Ishikawa (cell line): ENCODE measurements at regions not wholly inside any gene's neighbourhood (a gene's known extent, or its start where the extent isn't known, plus 50 kb on each side); places are given as distances from the start of the nearest gene placed in this dataset.

Source experiments
- CEBPB ChIP-seq: IDR thresholded peaks from 2 replicates; pipeline ENCODE4 v1.6.1; 2012
- CREB1 ChIP-seq: IDR thresholded peaks from 2 replicates; pipeline ENCODE4 v1.6.1; 2012; ENCODE audit warnings: low read depth
- EGR1 ChIP-seq: IDR thresholded peaks from 2 replicates; pipeline ENCODE4 v1.6.1; 2012
- EP300 ChIP-seq: IDR thresholded peaks from 2 replicates; pipeline ENCODE4 v1.6.1; 2012; ENCODE audit warnings: borderline replicate concordance
- FOXM1 ChIP-seq: IDR thresholded peaks from 2 replicates; pipeline ENCODE4 v1.6.1; 2012; ENCODE audit warnings: low read depth, borderline replicate concordance
- MAX ChIP-seq: IDR thresholded peaks from 2 replicates; pipeline ENCODE4 v1.6.1; 2012
- NFIC ChIP-seq: IDR thresholded peaks from 2 replicates; pipeline ENCODE4 v1.6.1; 2012
- RAD21 ChIP-seq: IDR thresholded peaks from 2 replicates; pipeline ENCODE4 v1.6.1; 2012; ENCODE audit warnings: low read depth
- REST ChIP-seq: IDR thresholded peaks from 2 replicates; pipeline ENCODE4 v1.6.1; 2012; ENCODE audit warnings: low read depth, mild to moderate bottlenecking
- TAF1 ChIP-seq: IDR thresholded peaks from 2 replicates; pipeline ENCODE4 v1.6.1; 2012; ENCODE audit warnings: low read depth, mild to moderate bottlenecking
- TCF12 ChIP-seq: IDR thresholded peaks from 2 replicates; pipeline ENCODE4 v1.6.1; 2012; ENCODE audit warnings: low read depth
- TEAD4 ChIP-seq: IDR thresholded peaks from 2 replicates; pipeline ENCODE4 v1.6.1; 2012
- USF1 ChIP-seq: IDR thresholded peaks from 2 replicates; pipeline ENCODE4 v1.6.1; 2012
- YY1 ChIP-seq: IDR thresholded peaks from 2 replicates; pipeline ENCODE4 v1.6.1; 2012; ENCODE audit warnings: low read depth
- ZBTB7A ChIP-seq: IDR thresholded peaks from 2 replicates; pipeline ENCODE4 v1.6.1; 2012; ENCODE audit warnings: low read depth

- TF ChIP-seq EP300 (no peak), REST (no peak), NFIC (no peak), TEAD4 (no peak), CREB1 (no peak), TCF12 (no peak), USF1 (no peak), MAX (no peak), TAF1 (no peak)
Observed at GRCh38 chr1:238961790-238962189, 424.6 kb upstream of the CHRM3 start.

GRCh38 chr1:238960071-238960470 lies 426.3 kb upstream of the CHRM3 start:
- TF ChIP-seq ZBTB7A: no peak
- TF ChIP-seq TEAD4: no peak
- TF ChIP-seq FOXM1: no peak
- TF ChIP-seq EP300: no peak
- no peak for TF ChIP-seq YY1
- no peak for TF ChIP-seq TAF1
- TF ChIP-seq USF1: no peak
- TF ChIP-seq MAX: no peak
- TF ChIP-seq CEBPB: no peak
- TF ChIP-seq TCF12: no peak
- no peak for TF ChIP-seq CREB1
- TF ChIP-seq EGR1: no peak
- TF ChIP-seq REST: no peak
- no peak for TF ChIP-seq RAD21

GRCh38 chr1:238955934-238956333 lies 430.4 kb upstream of the CHRM3 start:
- TF ChIP-seq REST: no peak

- TF ChIP-seq RAD21 (no peak), USF1 (no peak), ZBTB7A (no peak), CREB1 (no peak), TEAD4 (no peak), EGR1 (no peak), YY1 (no peak), NFIC (no peak)
Observed at GRCh38 chr1:238954865-238955264, 431.5 kb upstream of the CHRM3 start.

- TF ChIP-seq FOXM1: no peak
Observed at GRCh38 chr1:238953448-238954010, 432.8 kb upstream of the CHRM3 start.
